Mesothelial cell of epicardium (in vitro differentiated cells): ENCODE measurements at regions not wholly inside any gene's neighbourhood (a gene's known extent, or its start where the extent isn't known, plus 50 kb on each side); places are given as distances from the start of the nearest gene placed in this dataset.

ENCODE experiments used
- DNase-seq, 2 experiments: peaks; one replicate each; pipeline ENCODE4 v3.0.0; 2021; ENCODE audit warnings: low spot score in 2 of 2; ENCODE audit not compliant: unreplicated experiment in 2 of 2
- H3K27ac Mint-ChIP-seq: 2 replicates; pipeline ENCODE4 v1.8.0; 2021; ENCODE audit warnings: mixed read lengths
- H3K27me3 Mint-ChIP-seq: 2 replicates; pipeline ENCODE4 v1.8.0; 2021; ENCODE audit warnings: low read depth, mixed read lengths
- H3K36me3 Mint-ChIP-seq: 2 replicates; pipeline ENCODE4 v1.8.0; 2021; ENCODE audit warnings: mixed read lengths
- H3K4me1 Mint-ChIP-seq: 2 replicates; pipeline ENCODE4 v1.8.0; 2021; ENCODE audit warnings: mixed read lengths
- H3K4me3 Mint-ChIP-seq: 2 replicates; pipeline ENCODE4 v1.8.0; 2021; ENCODE audit warnings: mild to moderate bottlenecking, moderate library complexity, mixed read lengths
- H3K9me3 Mint-ChIP-seq: 2 replicates; pipeline ENCODE4 v1.8.0; 2021; ENCODE audit warnings: mixed read lengths
- CTCF ChIP-seq: fragments of 200-600 bp; sonication (generic); IDR thresholded peaks from one replicate; pipeline ENCODE4 v1.5.0; 2021; ENCODE audit warnings: antibody characterized with exemption; ENCODE audit not compliant: unreplicated experiment

GRCh38 chr13:99688776-99689175 lies 187.5 kb downstream of the TM9SF2 start:
- H3K4me1 Mint-ChIP-seq = peaks cover 14% of the 10 kb centered on the region
- no peaks in the 10 kb centered on the region for H3K36me3 Mint-ChIP-seq
- no peaks in the 10 kb centered on the region for H3K9me3 Mint-ChIP-seq
- no peak for DNase-seq
- no peak overlapping the region for H3K27ac Mint-ChIP-seq
- no peak for TF ChIP-seq CTCF
- H3K4me3 Mint-ChIP-seq = no peak overlapping the region
- H3K27me3 Mint-ChIP-seq = peaks cover 71% of the 10 kb centered on the region

GRCh38 chr13:99687723-99688397 lies 186.6 kb downstream of the TM9SF2 start:
- H3K4me1 Mint-ChIP-seq = peaks cover 14% of the 10 kb centered on the region
- no peak overlapping the region for H3K4me3 Mint-ChIP-seq
- DNase-seq = no peak
- H3K27ac Mint-ChIP-seq = no peak overlapping the region
- peaks cover 62% of the 10 kb centered on the region for H3K27me3 Mint-ChIP-seq
- H3K36me3 Mint-ChIP-seq = no peaks in the 10 kb centered on the region
- H3K9me3 Mint-ChIP-seq = no peaks in the 10 kb centered on the region
- TF ChIP-seq CTCF = no peak

GRCh38 chr13:99686944-99687411 lies 185.7 kb downstream of the TM9SF2 start:
- peaks cover 14% of the 10 kb centered on the region for H3K4me1 Mint-ChIP-seq
- DNase-seq = no peak
- no peaks in the 10 kb centered on the region for H3K9me3 Mint-ChIP-seq
- TF ChIP-seq CTCF = no peak
- H3K27me3 Mint-ChIP-seq = peaks cover 53% of the 10 kb centered on the region
- no peak overlapping the region for H3K27ac Mint-ChIP-seq
- no peaks in the 10 kb centered on the region for H3K36me3 Mint-ChIP-seq
- H3K4me3 Mint-ChIP-seq = no peak overlapping the region

GRCh38 chr13:99686157-99686572 lies 184.9 kb downstream of the TM9SF2 start:
- Mint-ChIP-seq H3K36me3 (no peaks in the 10 kb centered on the region), H3K27ac (no peak overlapping the region), H3K4me1 (peaks cover 14% of the 10 kb centered on the region), H3K9me3 (no peaks in the 10 kb centered on the region), H3K4me3 (no peak overlapping the region), H3K27me3 (peaks cover 45% of the 10 kb centered on the region)
- DNase-seq = no peak
- no peak for TF ChIP-seq CTCF

- DNase-seq = no peak
- Mint-ChIP-seq H3K27me3 (peaks cover 6% of the 10 kb centered on the region), H3K4me3 (no peak overlapping the region), H3K9me3 (no peaks in the 10 kb centered on the region), H3K27ac (no peak overlapping the region), H3K4me1 (peaks cover 10% of the 10 kb centered on the region), H3K36me3 (no peaks in the 10 kb centered on the region)
- TF ChIP-seq CTCF = no peak
Observed at GRCh38 chr13:99681695-99682094, 180.4 kb downstream of the TM9SF2 start.
